ENCODE measurements at regions not wholly inside any gene's neighbourhood (a gene's known extent, or its start where the extent isn't known, plus 50 kb on each side); places are given as distances from the start of the nearest gene placed in this dataset.
"Not testable (repeated sequence)": the region's sequence is repeated elsewhere in the genome, so short reads cannot be mapped to it uniquely, and the experiment has no call there.

DNA sequence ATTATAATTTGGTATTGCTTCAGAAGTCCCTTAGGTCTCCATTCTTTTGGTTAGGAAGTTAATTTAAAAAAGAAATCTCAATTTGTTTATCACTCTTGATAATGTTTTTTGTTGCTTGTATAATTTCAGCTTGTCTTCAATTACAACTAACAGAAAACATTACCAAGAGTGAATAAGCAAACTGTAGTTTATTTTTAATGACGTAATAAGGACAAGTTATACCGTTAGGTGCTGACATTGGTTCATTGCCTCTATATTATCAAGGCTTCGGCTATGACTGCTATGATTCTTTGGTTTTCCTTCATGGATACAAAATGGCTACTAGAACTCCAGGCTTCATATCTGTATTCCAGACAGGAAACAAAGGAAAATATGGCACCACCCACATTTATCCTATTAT lies 220.6 kb downstream of the PTGER3 start:
- no peak for DNase-seq

DNA sequence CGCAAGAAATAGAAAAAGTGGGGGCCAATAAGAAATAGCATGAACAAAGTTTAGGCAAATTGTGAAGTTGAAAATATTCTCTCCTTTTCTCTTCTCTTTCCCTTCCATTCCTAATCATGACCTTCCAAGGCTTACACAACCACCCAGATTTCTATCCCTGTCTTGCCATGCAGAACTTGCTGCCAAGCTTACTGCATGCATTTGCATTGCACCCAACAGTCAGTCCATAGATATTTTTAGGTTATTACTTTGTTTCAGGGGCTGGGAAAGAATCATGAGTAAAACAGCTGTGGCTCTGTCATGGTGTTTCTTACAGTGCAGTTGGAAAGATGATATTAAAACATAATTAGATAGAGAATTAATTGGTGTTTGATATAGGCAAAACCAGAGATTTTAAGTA lies 219.4 kb downstream of the PTGER3 start:
- no peak for DNase-seq

DNA sequence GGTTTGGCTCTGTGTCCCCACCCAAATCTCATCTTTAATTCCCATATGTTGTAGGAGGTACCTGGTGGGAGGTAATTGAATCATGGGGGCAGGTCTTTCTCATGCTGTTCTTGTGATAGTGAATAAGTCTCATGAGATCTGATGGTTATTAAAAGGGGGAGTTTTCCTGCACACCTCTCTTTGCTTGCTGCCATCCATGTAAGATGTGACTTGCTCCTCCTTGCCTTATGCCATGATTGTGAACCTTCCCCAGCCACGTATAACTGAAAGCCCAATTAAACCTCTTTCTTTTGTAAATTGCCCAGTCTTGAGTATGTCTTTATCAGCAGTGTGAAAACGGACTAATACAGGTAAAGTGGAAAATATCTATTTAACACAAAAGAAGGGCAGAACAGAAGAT lies 213.3 kb downstream of the PTGER3 start:
- DNase-seq = not testable (repeated sequence)

DNA sequence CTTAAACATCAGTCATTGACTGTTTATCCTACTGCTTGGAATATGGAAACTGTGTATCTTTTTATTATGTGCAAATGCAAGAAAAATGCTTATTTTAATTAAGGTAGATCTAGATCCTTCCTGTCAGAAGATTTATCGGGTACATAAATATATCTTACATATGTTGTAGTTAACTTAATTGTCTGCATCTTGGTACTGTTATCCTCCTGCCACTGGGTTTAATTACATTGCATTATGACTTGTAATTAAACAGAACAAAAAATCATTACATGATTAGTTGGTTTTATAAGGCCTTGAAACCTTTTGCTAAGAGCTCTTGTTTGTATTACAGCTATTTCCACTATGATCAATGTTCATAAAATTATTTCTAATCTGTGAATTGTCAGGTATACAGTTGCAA lies 211.2 kb downstream of the PTGER3 start:
- DNase-seq = no peak

DNA sequence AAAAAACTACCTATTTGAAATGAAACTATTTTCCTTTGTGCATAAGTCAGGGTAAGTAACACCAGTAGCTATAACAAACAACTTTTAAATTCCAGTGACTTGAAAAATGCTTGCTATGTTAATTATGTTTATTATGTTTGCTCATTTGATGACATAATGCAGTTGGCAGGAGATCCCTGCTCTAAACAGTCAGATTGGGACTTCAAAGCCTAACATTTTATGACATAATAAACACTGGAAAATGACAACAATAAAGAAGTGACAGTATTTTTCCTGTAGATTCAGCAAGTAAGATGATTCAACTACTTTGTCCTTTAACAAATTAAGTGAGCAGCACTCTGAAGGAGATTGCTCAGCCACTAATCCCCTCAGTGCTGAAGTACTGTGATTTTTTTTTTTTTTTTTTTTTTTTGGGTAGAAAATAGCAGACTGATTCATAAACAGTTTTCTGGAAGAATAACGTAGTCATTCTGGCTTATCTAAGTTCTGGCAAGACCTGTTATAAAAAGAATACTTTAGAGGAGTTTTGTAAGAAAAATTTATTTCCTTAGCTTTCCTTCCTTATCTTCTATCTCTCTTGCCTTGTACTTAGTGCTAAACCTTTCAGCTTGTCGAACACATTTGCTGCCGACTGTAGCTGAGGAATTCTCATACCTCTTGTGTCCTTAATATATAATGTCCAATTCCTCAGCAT lies 207.2 kb downstream of the PTGER3 start:
- DNase-seq = no peak

DNA sequence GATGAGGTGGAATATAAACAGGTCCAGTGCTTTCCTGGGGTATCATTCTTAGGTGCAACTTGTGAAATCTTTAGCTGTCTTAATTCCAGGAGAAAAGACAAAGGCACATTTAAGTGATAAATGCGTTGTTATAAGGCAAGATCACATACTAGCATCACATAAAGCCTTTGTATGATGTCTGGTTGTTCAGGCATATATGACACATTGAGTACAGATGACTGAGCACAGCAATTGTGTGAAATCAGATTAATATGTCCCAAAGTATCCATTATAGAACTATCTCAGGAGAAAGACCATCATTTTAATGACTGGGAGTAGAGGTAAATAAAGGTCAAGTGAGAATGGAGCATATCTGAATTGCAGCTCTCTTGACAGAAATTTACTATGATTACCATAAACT lies 205.1 kb downstream of the PTGER3 start:
- DNase-seq = no peak

DNA sequence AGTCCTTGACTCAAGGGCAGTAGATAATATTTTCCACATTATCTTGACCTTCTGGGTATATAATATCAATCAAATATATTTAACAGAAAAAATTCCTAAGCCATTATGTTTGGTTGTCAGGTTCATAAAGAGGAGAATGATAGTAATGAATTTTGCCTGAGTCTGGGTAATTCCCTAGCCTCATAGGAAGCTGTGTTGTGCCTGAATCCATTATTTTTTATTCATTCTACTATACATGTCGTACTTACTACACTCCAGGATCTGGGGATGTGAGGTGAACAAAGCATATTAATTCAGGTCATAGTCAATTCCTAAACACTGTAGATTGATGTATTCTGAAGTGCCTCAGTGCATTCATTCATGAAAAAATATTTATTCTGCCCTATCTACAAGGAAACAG lies 204.2 kb downstream of the PTGER3 start:
- DNase-seq = no peak

DNA sequence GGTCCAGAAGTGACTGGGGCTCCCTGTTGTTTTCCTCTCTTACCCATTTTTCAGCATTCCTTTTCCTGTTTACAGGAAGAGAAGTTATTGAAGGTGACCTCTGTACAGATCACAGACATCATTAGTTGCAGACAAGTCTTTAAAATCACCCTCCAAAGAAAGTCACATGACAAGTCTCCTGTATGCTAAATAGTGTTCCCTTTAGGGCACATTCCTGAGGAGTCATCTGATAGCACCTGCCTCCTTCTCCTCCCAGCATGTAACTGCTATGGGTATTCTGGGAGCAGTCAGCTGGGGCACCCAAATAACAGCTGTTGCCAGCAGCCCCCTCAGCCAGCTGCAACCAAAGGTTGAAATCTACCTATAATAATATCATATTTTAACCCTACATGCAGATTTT lies 200.6 kb downstream of the PTGER3 start:
- DNase-seq = no peak

DNA sequence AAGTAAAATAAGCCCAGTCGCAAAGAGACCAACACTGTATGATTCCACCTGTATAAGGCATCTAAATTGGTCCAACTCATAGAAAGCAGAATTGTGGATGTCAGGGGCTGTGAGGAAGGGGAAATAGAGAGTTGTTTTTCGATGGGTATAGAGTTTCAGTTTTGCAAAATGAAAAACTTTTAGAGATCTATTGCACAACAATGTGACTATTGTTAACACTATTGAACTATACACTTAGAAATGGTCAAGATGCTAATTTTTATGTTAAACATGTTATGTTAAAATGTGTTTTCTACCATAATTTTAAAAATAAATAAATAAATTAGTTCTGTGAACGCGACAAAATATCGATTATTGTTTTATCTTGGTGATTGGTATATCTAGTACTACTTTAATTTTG lies 192.4 kb downstream of the PTGER3 start:
- DNase-seq = no peak

DNA sequence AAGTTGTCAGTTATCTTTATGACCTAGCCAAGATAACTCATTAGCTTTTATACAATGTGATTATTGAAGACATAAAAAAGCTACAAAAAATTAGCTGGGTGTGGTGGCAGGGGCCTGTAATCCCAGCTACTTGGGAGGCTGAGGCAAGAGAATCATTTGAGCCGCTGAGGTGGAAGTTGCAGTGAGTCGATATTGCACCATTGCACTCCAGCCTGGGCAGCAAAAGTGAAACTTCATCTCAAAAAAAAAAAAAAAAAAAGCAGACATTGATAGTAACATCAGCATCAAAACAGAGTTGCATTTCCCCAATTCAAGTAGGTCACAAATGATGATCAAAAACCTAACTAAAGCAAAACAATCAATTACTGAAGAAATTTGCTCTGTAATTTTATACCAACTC lies 191.4 kb downstream of the PTGER3 start:
- DNase-seq = no peak

DNA sequence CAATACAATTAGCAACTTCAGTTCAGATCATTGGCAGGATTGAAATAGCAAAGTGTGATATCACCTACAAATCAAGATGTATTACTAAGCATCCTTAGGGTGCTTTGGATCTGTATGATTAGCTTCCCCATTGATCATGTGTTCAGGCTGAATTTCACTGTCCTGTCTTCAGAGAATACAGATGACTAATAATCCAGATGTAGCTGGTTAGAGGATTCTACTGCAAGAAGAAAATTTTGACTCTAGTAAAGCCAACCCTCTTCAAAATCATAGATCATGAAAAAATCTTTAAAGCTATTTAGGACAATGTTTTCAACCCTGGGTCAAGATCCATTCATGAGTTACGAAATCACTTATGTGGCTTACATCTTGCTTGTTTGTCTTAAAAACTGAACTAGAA lies 184.4 kb downstream of the PTGER3 start:
- no peak for DNase-seq

DNA sequence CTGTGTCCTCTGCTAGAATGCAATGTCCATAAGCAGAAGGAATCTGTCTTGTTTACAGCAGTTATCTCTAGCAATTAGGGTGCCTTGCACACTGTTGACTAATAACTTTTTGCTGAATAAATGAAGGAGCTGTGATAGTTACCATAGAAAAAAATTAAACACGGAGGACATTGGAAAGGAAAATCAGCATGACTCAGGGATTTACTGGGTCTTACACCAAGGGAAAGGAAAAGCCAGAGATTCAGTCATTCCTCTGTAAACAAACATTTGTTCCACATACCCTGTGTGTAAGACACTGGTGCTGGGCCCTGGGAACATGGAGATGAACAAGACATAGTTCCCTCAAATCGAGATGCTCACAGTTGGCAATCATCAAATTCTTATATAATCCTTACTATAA lies 183.3 kb downstream of the PTGER3 start:
- DNase-seq = no peak

DNA sequence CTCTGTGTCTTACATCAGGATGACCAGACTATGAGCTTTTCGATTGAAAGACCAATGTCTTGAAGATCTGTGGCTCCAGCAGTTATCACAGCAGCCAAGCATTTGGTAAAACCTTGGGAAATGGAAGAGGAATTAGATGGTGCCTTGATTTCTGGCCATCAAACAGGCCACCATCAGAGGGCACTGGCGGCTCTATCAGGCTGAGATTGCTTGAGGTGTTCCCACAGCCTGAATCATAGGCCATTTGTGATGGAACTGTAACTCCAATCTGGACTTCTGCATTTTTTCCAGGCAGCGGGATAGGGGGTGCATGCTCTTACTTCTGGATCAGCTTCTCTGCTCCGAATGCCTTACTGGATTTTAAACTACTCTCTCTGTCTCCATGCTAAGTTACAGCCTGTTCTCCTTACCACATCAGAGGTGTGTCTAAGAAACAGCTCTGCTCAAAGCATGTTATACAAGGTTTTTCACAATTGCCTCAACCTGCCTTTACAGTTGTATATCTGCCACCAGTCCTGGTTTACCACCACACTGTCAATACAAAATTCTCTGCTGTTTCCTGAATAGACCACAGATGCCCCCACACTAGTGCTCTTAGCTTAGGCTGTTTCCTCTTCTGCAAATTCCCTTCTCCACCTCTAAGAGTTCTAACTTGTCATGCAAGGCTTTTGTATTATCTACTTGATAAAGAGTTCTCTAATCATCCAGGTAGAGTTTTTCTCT lies 180.9 kb downstream of the PTGER3 start:
- DNase-seq = no peak

DNA sequence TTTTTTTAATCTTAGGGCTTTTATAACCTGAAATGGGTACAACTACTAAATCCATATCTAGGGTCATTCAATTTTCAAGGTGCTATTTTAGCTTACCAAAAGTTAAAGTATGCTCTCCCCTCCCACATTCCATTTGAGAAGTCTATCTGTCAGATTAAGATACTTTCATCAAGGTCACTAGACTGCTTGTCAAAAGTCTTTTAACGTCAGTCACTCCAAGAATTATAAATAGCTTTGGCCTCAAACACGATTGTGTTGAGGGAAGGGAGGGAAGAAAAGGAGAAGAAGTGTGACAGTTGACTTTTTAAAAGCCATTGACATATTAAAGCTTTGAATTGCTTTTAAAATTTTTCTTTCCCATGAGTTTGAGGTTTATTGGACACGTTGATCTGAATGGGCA lies 175.8 kb downstream of the PTGER3 start:
- no peak for DNase-seq

DNA sequence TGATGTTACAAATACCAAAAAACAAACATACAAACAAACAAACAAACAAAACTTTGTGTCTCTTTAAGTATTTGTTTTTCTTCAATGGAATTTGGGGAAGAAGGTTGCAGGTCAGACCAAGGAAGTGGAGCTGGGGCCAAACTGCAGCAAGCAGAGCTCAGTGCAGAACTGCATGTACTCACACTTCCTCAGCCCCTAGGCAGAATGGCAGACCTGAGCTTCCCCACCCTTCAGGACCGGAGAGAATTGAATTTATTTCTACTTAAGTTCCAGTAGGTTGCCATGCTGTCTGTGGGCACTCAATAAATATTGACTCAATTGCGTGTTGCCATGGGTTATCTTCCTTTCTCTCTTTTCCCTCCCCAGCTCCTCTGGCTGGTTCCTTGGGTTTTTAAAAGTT lies 173.6 kb downstream of the PTGER3 start:
- DNase-seq = no peak

DNA sequence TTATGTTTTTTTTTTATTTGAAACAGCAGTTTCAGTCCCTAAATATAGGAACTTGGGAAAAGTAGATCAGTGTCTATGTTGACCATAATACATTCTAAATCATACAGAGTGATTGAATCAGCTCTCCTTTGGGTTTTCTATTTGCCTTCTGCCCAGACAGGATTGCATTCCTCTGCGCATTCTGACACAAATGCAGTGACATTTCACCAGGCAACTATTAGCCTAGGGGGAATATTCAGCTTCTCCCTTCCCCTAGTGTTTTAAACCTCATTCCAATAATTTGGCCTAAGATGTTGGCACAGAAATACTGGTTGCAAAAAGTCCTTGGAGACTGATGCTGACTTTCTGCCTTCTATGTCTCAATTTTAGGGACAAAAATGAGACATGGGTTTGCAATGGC lies 172.8 kb downstream of the PTGER3 start:
- DNase-seq = no peak

DNA sequence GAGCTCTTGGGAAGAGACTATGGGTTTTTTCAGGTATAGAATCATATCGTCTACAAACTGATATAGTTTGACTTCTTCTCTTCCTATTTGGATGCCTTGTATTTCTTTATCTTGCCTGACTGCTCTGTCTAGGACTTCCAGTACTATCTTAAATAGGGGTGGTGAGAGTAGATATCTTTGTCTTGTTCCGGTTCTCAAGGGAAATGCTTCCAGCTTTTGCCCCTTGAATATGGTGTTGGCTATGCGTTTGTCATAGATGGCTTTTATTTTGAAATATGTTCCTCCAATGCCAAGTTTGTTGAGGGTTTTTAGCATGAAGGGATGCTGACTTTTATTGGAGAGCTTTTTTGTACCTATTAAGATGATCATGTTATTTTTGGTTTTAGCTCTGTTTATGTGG lies 170.3 kb downstream of the PTGER3 start:
- no peak for DNase-seq

DNA sequence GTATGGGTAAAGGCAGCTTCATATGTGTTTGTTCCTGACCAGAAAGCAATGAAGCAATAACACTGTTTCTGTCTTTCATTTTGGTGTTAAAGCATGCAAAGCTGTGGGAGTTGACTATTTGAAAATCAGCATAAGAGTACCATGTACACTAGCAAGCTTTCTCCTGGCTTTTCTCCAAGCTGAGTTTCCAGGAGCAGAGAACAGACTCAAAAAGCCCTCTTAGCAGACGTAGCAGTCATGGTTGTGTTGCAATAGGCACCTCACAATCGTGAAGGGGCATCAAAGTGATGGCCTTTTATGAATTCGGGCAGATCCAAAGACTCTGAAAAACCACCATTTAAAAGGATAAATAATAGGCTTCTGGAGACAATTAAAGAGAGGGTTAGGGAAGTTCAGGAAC lies 159.7 kb downstream of the PTGER3 start:
- DNase-seq = no peak

DNA sequence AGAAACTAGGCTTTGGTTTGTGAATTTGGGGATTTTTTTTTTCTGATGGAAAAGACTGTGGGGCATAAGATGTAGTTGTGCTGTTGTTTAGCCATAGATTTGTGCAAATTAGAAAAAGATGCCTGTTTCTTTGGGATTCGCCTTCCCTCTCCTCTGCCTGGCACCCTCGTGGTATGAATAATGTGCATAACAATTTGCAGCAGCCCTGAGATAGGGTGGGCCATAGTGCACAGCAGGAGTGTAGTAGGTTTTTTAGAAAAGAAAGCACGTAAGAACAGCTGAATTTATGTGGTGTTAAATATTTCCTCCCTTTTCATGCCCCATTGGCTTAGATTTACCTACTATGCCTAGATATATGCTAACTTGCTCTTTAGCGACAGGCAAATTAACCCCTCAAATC lies 158.9 kb downstream of the PTGER3 start:
- no peak for DNase-seq

DNA sequence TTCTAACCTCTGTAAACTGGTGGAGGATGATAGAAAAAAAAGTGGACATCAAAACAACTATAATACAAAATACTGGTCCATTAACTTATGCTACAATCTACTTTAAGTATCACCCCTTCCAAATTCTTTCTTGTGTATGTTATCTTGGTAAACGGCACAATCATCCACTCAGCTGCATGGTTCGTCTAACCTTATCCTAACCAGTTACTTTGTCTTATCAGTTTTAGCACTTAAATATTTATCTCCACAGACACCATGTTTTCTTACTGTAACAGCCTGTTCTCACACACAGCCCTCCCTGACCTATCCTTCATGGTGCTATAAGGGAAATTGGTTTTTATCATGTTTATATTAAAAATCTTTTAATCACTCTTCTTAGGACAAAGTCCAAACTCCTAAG lies 157.2 kb downstream of the PTGER3 start:
- no peak for DNase-seq

DNA sequence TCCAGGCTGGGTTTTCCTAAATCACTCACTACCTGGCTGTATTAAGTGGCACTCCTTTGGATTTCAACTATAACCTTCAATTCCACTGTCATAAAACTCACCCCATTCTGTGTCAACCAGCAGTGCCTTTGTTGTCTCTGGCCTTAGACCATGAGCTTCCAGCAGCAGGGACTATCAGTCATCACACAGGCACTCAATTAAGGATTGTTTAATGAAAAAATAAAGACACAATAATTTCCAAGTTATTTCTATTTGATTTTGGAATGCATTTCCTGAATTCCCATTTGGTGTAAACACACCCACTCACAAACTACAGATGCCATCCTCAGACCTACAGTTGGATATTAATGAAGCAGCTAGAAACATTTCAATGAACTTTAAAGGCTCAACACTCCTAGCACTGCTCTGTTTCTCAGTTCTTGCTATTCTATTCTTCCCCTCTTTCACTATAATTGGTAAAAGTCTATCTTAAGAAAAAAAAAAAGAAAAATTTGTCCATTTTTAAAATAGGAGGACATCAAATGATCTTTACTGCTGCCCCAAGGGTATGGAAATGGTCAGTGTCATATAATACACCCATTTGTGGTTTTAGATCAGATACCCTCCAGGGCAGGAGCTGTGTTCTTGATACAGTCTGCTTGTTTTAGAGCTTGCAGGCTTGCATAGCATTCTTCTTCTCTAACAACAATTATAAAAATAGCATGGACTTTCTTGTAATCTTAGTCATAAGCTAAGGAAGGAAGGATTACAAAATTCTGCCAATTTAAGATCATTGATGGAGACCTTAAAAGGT lies 156.4 kb downstream of the PTGER3 start:
- no peak for DNase-seq

DNA sequence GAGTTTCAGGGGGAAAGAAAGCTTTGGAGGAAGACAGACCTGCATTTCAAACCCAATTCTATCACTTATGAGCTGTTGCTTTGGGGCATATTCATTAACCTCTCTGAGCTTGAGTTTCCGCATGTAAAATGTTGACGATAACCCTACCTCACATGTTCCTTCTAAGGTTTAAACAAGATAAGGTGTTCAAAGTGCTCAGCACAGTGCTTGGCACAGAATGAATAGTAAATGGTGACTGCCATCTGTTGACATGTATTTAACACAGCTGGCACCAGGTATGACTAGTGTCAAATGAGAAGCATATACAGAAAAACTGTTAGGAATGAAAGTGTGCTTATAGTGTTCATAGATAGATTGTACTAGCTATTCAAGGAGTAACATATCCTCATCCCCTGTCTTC lies 155.5 kb downstream of the PTGER3 start:
- no peak for DNase-seq

DNA sequence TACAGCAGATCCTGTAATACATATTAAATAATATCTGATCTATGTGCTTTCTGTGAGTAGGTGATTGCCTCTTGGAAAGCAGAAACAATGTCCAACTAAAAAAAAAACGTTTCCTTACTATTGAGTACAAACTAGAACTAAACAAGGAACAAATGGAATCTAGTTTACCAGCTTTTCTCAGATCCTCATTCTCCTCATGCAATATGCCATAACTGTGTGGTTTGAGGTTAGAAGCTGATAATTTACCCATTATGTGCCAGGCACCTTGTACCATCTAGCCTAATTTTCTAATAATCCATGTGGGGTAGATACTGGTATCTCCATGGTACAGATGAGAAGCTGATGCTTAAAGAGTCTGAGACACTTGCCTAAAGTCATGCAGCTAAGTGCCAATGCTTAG lies 154.7 kb downstream of the PTGER3 start:
- DNase-seq = no peak

DNA sequence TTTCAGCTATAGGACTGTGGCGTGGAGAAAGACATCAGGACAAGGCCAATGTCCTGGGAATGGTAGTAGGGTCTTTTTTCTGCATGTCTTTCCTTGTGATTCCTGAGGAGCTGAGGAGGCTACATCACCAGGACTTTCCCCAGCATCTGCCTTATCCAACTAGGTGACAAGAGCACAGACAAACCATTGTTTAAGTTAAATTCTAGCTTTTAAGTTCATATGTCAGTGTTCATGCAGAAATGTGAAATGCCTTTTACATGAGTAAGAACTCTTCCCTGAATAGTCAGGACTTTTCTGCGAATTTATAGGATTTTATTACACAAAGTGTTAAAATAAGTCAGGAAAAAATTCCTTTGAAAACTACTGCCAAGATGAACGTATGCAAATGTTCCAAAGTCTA lies 154.2 kb downstream of the PTGER3 start:
- no peak for DNase-seq
